IPS-NIHi7 (cell line): ENCODE measurements at regions not wholly inside any gene's neighbourhood (a gene's known extent, or its start where the extent isn't known, plus 50 kb on each side); places are given as distances from the start of the nearest gene placed in this dataset.
"Not testable (repeated sequence)": the region's sequence is repeated elsewhere in the genome, so short reads cannot be mapped to it uniquely, and the experiment has no call there.

Experiments used
- DNase-seq: peaks from one replicate; pipeline ENCODE4 v3.0.0; 2012; ENCODE audit warnings: mixed read lengths; ENCODE audit errors: extremely low spot score

- no peak for DNase-seq
These were observed 278.3 kb downstream of the RAP2B start for GRCh38 chr3:153440311-153440710.

DNA sequence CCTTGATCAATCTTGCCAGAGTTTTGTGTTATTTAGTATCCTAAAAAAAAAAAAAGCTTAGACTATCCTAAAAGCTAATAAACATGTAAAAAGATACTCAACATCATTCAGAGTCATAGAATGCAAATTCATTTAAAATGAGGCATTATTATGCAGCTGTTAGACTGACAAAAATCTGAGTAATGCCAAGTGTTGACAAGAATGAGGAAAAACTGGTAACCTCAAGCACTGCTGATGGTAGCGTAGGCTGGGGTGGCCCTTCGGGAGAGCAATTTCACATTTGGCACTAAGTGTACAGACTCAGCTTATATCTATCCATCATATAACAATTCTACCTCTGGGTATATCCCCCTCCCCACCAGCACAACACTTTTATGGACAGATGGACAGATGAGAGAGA is 280.4 kb downstream of the RAP2B start:
- no peak for DNase-seq

DNA sequence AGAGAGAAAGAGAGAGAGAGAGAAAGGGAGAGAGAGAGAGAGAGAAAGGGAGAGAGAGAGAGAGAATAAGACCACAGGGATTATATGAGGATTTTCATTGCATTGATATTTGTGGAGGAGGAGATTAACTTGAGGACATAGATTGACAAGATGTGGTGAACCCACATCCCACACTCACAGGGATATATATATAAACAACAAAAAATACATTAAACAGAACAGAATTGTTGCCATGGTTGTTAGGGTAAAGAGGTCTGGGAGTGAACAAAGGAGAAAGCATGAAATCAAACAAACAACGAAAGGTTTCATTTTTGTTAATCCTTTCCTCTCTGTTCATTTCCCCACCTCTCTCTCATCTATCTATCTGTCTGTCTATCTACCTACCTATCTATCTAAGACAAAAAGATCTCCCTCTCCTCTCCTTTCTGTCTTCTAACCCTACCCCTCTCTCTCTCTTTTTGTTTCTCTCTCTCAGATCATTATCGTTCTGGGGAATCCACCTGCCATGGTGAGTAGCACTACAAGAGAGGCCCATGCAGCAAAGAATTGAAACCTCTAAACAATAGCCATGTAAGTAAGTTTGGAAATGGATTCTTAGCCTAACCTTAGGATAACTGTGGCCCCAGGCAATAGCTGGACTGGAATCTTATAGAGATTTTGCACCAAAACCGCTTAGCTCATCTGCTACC is 280.9 kb downstream of the RAP2B start:
- no peak for DNase-seq

DNA sequence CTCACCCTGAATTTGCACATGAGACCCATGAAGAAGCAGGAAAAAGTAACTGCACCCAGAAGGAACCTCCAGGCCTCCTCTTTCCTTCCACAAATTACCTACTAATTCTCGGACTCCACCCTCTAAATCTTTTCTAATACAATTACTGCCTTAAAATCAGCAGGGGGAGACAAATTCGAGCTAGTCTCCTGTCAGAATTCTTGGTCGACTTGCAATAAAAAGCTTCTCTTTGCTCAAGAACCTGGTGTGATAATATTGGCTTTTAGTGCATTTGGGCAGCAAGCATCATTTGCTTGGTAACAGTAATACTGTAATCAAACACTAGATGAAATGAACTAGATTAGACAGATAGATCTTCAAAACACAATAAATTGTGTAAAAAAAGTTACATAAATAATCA is 281.9 kb downstream of the RAP2B start:
- no peak for DNase-seq

DNA sequence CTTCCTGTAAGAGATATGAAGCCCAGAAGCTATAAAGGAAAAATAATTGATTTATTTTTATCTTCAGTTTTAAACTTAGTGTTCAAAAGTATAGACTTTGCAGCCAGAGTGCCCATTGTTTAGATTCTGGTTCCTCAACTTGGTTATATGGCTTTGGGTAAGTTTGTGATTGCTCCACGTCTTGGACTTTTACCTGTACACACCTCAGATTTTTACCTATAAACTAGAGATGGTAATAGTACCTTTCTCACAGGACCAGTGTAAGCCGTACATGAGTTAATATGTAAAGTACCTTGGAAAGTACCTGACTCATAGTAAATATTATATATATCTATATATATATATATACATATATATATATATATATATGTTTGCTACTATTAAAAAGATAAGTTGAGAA is 283.8 kb downstream of the RAP2B start:
- DNase-seq, result no peak

DNA sequence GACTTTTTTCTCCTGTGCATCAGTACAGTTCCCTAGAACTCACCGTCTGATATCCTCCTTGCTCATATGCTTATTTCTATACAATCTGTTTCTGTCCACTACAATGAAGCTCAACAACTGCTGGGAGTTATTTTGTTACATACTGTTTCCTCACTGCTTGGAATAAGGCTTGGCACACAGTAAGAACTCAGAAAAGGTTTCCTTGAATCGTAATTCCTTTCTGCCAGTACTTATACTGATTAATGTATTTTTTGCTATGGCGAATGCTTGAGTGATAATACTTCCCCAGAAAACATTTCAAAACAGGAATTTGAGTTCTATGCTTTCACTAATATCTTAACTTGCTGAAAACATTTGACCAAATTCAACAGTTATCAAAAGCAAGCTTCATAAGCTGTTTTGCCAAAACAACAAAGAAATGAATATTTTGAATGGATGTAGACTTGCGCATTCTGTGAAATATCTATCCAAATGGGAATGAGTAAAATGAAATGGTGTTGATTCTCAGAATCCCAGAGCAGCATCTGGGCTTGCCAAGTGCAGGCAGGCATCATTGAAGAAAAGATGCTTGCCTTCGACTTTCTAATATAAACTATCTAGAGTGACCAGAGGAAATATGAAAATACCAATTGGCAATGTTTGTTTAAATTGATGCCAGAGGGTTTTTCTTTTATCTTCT is 286.3 kb downstream of the RAP2B start:
- DNase-seq, result no peak

DNA sequence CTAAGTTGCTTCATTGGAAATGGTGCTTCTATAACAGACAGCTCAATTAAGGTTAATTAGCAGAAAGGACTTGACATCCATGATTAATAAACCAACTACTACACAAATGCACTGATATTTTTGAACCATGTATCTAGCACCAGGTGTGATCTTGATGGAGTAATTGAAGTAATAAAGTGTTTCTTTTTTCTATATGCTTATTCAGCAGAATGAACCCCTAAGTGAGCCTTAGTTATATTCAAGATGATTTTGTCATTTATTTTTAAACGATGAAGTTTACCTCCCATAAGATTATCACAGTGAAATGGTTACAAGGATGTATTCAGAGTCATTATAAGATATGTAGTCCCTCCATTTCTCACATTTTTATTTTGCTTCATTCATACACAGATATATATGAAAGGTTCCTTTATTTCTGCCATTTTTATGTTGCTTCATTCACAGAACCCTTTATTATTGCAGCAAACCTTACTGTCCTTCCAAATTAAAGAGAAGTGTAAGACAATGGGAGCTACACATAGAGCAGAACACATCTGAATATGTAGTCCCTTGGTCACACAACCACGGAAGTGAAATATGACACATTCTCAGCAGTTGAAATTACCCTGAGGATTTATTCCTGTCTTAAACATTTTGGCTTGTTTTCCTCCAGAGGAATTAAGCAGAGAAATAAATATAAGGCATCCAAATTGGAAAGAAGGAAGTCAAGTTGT is 295.0 kb downstream of the RAP2B start:
- DNase-seq, result no peak

- DNase-seq, result no peak
These were observed 296.9 kb downstream of the RAP2B start for GRCh38 chr3:153458881-153459280.

DNA sequence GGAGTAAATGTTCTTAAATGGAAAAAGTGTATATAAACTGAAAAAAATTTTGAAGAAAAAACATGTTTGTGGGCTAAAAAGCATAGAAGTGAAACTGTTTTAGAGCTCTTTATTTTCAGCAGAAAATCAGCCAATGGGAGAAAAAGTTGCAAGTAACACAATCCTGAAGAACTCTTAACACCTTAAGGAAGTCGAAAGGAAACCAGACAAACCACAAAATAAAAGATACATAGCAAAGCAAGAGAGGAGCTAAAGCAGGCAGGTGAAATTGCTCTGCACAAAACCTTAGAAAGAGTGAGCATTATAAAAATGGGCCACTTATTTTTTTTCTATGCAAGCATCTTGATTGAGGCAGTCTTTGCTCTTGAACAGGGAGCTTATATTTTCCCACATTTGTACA is 300.5 kb downstream of the RAP2B start:
- no peak for DNase-seq

GRCh38 chr3:153463895-153464294 is 301.9 kb downstream of the RAP2B start:
- DNase-seq, result no peak

- DNase-seq, result no peak
These were observed 307.1 kb downstream of the RAP2B start for GRCh38 chr3:153469162-153469561.

GRCh38 chr3:153484842-153485241 is 322.8 kb downstream of the RAP2B start:
- no peak for DNase-seq

GRCh38 chr3:153495422-153495821 is 333.4 kb downstream of the RAP2B start:
- DNase-seq, result no peak

- DNase-seq, result no peak
These were observed 340.7 kb downstream of the RAP2B start for GRCh38 chr3:153502682-153503081.

- DNase-seq, result no peak
These were observed 341.8 kb downstream of the RAP2B start for GRCh38 chr3:153503873-153504272.

GRCh38 chr3:153506205-153506604 is 344.2 kb downstream of the RAP2B start:
- DNase-seq, result not testable (repeated sequence)

DNA sequence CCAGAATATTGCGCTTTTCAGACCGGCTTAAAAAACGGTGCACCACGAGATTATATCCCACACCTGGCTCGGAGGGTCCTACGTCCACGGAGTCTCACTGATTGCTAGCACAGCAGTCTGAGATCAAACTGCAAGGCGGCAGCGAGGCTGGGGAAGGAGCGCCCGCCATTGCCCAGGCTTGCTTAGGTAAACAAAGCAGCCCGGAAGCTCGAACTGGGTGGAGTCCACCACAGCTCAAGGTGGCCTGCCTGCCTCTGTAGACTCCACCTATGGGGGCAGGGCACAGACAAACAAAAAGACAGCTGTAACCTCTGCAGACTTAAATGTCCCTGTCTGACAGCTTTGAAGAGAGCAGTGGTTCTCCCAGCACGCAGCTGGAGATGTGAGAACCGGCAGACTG is 344.7 kb downstream of the RAP2B start:
- not testable (repeated sequence) for DNase-seq

DNA sequence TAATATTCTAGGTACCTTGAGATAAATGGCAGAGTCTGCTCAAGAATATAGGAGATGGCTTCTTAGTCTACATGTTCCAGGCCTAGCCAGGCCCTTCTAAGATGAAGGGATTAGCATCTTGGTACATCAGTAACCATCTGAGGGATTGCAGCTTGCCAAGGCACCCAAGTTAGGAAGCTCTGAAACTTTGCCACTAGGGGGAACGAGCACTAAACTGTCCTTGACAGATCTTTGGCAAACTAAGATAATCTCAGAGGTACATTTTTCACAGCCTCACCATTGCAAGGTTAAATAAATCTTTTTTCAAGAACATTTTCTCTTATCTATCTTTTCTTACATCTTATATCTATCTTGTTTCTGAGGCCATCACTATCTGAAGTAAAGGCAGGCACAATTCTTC is 351.2 kb downstream of the RAP2B start:
- DNase-seq, result peak; percentile 49

DNA sequence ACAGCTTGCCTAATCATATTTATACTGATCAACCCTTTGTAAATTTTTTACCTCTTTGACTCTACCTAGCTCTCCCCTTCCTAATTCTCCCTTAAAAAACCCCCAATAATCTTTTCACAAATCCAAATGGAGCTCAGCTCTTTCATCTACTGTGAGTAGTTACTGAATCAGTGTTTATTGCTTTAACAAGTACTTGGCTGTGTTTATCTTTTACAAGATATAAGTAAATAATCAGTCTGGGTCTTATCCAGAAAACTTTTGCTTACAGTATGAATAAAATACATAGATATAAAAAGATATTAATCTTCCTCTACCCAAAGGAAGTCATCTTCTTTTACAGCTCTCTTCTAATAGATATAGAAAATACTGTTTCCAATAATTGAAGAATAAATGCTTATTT is 366.4 kb downstream of the RAP2B start:
- no peak for DNase-seq

DNA sequence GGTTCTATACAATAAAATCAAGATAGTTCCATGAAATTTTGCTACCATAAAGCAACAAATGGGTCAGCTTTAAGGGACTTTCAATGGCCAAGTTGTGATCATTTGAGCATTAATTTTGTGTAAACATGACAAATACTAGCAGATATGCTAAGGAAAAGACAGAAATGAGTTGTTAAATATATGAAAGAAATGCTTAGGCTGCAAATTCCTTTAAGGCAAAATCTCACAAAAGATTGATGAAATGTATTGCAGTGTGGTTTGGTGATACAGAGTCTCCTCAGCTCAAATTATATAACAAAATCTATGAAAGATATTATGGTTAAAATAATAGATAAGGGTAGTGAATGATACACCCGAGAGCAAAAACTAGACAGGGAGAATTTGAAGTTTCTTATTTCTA is 377.2 kb downstream of the RAP2B start:
- no peak for DNase-seq

- no peak for DNase-seq
These were observed 383.4 kb downstream of the RAP2B start for GRCh38 chr3:153545471-153545870.

DNA sequence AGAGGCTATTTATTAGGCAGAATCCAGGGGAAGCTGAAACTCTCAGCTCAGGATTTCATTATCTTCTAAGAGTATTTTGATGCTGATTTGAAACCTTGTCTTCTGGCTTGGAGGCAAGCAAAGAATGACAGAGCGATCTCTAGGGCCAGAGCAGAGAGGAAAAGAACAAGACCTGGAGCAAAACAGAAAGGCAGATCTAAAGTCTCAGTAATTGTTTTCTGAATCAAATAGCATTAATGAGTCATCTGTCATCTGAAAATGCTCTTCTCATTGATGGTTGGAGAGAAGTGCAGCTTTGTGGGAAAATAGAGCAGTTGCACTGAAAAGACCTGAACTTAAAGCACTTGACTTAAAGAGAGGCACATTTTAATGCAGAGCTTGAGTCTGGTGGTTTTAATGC is 385.9 kb downstream of the RAP2B start:
- DNase-seq, result no peak

DNA sequence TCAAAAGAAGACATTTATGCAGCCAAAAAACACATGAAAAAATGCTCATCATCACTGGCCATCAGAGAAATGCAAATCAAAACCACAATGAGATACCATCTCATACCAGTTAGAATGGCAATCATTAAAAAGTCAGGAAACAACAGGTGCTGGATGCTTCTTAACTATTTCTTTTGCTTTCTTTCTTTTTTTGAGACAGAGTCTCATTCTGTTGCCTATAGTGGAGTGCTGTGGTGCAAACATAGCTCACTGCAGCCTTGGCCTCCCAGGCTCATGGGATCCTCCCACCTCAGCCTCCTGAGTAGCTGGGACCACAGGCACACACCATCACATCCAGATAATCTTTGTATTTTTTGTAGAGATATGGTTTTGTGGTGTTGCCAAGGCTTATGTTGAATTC is 387.7 kb downstream of the RAP2B start:
- not testable (repeated sequence) for DNase-seq
